ENCODE measurements at regions not wholly inside any gene's neighbourhood (a gene's known extent, or its start where the extent isn't known, plus 50 kb on each side); places are given as distances from the start of the nearest gene placed in this dataset.
"Not testable (repeated sequence)": the region's sequence is repeated elsewhere in the genome, so short reads cannot be mapped to it uniquely, and the experiment has no call there.

GRCh38 chr4:78662658-78663057 lies 111.1 kb downstream of the ANXA3 start:
- no peak for DNase-seq
- no peak for ATAC-seq
- peak overlapping the region in 9 of 12 donors; percentile 3 to 84 (median 50) for H3K27ac ChIP-seq
- no peaks in the 10 kb centered on the region for H3K9me3 ChIP-seq
- TF ChIP-seq, protein P1, sequence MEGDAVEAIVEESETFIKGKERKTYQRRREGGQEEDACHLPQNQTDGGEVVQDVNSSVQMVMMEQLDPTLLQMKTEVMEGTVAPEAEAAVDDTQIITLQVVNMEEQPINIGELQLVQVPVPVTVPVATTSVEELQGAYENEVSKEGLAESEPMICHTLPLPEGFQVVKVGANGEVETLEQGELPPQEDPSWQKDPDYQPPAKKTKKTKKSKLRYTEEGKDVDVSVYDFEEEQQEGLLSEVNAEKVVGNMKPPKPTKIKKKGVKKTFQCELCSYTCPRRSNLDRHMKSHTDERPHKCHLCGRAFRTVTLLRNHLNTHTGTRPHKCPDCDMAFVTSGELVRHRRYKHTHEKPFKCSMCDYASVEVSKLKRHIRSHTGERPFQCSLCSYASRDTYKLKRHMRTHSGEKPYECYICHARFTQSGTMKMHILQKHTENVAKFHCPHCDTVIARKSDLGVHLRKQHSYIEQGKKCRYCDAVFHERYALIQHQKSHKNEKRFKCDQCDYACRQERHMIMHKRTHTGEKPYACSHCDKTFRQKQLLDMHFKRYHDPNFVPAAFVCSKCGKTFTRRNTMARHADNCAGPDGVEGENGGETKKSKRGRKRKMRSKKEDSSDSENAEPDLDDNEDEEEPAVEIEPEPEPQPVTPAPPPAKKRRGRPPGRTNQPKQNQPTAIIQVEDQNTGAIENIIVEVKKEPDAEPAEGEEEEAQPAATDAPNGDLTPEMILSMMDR (IDR thresholded peaks at IDR 0.05): no peak
- TF ChIP-seq POLR2A (IDR thresholded peaks at IDR 0.05): no peak
- H3K4me3 ChIP-seq: no peak overlapping the region
- WGBS, 4 donors: 96 to 100% (median 99%) methylated on average over 1 of the region's 1 CpG
- intact Hi-C loops (cut with DNase I): no loop called here
- no peaks in the 10 kb centered on the region for H3K27me3 ChIP-seq
- H3K36me3 ChIP-seq: no peaks in the 10 kb centered on the region
- H3K4me1 ChIP-seq: peaks cover 0 to 83% (median 17%) of the 10 kb centered on the region in 12 donors

DNA sequence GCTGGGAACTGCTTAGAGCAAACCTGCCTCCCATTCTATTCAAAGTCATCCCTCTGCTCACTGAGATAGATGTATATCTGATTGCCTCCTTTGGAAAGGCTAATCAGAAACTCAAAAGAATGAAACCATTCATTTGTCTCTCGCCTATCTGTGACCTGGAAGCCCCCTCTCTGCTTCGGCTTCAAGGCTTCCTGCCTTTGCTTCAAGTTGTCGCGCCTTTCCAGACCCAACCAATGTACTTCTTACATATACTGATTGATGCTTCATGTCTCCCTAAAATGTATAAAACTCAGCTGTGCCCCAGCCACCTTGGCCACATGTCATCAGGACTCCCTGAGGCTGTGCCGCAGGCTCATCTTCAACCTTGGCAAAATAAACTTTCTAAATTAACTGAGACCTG lies 111.9 kb upstream of the BMP2K start:
- ATAC-seq; DNase-seq; H3K27ac ChIP-seq; H3K27me3 ChIP-seq; H3K9me3 ChIP-seq; H3K4me3 ChIP-seq; H3K36me3 ChIP-seq; intact Hi-C loops (cut with DNase I): not testable (repeated sequence)
- H3K4me1 ChIP-seq: peaks cover 3 to 77% (median 24%) of the 10 kb centered on the region in 12 donors
- 98 to 100% (median 98%) methylated on average over 5 of the region's 5 CpGs for WGBS, 4 donors

GRCh38 chr4:78665216-78665770 lies 110.9 kb upstream of the BMP2K start:
- ATAC-seq (no peak), DNase-seq (no peak)
- Histone ChIP-seq H3K27me3 (no peaks in the 10 kb centered on the region), H3K4me1 (peaks cover 3 to 67% (median 24%) of the 10 kb centered on the region in 12 donors), H3K36me3 (no peaks in the 10 kb centered on the region), H3K27ac (no peak overlapping the region), H3K4me3 (no peak overlapping the region), H3K9me3 (no peaks in the 10 kb centered on the region)
- TF ChIP-seq, protein P1 (IDR thresholded peaks at IDR 0.05): no peak
- no peak for TF ChIP-seq POLR2A (IDR thresholded peaks at IDR 0.05)
- intact Hi-C loops (cut with DNase I): no loop called here

DNA sequence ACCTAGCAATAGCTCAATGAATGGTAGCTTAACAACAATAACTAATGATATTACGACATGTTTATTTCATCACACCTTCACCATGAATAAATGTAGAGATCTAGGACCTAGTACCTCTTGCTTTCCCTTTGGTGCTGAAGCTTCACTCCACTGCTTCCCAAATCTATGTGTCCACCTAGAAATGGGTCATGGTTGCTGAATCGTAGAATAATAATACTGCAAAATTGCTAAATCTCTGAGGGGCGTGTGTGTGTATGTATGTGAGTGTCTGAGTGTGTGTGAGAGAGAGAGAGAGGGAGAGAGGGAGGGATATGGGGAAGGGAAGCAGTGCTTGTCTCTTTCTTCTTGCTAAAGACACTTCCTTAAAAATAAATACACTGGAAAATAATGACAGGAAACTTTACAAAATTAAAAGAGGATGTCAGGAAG lies 109.3 kb upstream of the BMP2K start:
- intact Hi-C loops (cut with DNase I): no loop called here
- TF ChIP-seq POLR2A (IDR thresholded peaks at IDR 0.05): no peak
- TF ChIP-seq, protein P1 (IDR thresholded peaks at IDR 0.05): no peak
- Histone ChIP-seq H3K27me3 (no peaks in the 10 kb centered on the region), H3K4me3 (no peak overlapping the region), H3K36me3 (no peaks in the 10 kb centered on the region), H3K4me1 (peaks cover 0 to 63% (median 15%) of the 10 kb centered on the region in 12 donors), H3K9me3 (no peaks in the 10 kb centered on the region), H3K27ac (peak overlapping the region in 3 of 12 donors; percentile 2 to 83 (median 10))
- no peak for DNase-seq
- 59 to 65% (median 63%) methylated on average over 3 of the region's 3 CpGs for WGBS, 4 donors
- ATAC-seq: peak in 3 of 4 donors; percentile 46 to 52 (median 47)

DNA sequence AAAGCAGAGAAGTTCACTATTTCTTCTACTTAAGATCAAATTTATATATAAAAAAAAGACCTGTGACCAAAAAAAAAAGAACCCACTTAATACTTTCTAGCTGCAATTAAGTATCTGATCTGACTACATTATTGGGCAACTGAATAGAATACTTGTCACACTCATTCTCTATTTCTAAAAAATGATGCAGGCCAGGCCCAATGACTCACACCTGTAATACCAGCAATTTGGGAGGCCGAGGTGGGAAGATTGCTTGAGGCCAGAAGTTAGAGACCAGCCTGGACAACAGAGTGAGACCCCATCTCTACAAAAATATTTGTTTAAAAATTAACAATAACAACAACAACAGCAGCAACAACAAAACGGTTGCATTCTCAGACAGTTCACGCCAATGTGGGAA lies 108.8 kb upstream of the BMP2K start:
- H3K27me3 ChIP-seq: no peaks in the 10 kb centered on the region
- ATAC-seq: no peak

More for the DNA sequence above, 108.8 kb upstream of the BMP2K start:
- intact Hi-C loops (cut with DNase I): no loop called here
- Histone ChIP-seq H3K4me3 (no peak overlapping the region), H3K36me3 (no peaks in the 10 kb centered on the region), H3K4me1 (peaks cover 0 to 63% (median 11%) of the 10 kb centered on the region in 12 donors), H3K9me3 (no peaks in the 10 kb centered on the region), H3K27ac (peak overlapping the region in 6 of 12 donors; percentile 2 to 83 (median 24))
- no peak for DNase-seq
- 67 to 73% (median 69%) methylated on average over 3 of the region's 3 CpGs for WGBS, 4 donors
- TF ChIP-seq POLR2A (IDR thresholded peaks at IDR 0.05): no peak
- TF ChIP-seq, protein P1 (IDR thresholded peaks at IDR 0.05): no peak
